B cell (primary cell): ENCODE measurements at regions not wholly inside any gene's neighbourhood (a gene's known extent, or its start where the extent isn't known, plus 50 kb on each side); places are given as distances from the start of the nearest gene placed in this dataset.

ENCODE experiments used
- ATAC-seq: fragments of 200-7000 bp; cut with Tn5 transposase; one replicate; pipeline ENCODE4 v1.10.0; 2021; ENCODE audit warnings: low read depth, mild to moderate bottlenecking, moderate number of reproducible peaks, moderate library complexity
- CTCF ChIA-PET: fragments of 350-600 bp; sonication (Branson Sonifier 250); formaldehyde crosslinking; loops from one replicate; lab custom pipeline; 2021; ENCODE audit warnings: antibody characterized with exemption, inconsistent platforms; lab: Charles Lee
- POLR2A ChIA-PET: fragments of 350-600 bp; sonication (Branson Sonifier 250); formaldehyde crosslinking; loops from one replicate; lab custom pipeline; 2021; ENCODE audit warnings: antibody characterized with exemption; lab: Charles Lee
- DNase-seq: peaks from one replicate; pipeline ENCODE4 v3.0.0; 2013
- H2AFZ ChIP-seq: 2 replicates; pipeline ENCODE4 v1.6.1; 2012; ENCODE audit warnings: mild to moderate bottlenecking, low read depth, low read length; ENCODE audit not compliant: insufficient read depth, poor library complexity, severe bottlenecking
- H3K27ac ChIP-seq, 2 donors: 1 replicate in 1 of 2; 2 replicates in 1 of 2; pipeline ENCODE4 v1.5.1; 2012 to 2013; ENCODE audit warnings: low read length in 2 of 2, mild to moderate bottlenecking in 2 of 2, moderate library complexity in 1 of 2
- H3K27me3 ChIP-seq, 4 experiments: fragments of 200-600 bp in 1 of 4; sonication (generic) in 1 of 4; replicated peaks in 1 of 4; 1 replicate in 2 of 4; 2 replicates in 2 of 4; pipeline versions ENCODE4 v1.6.1 to v1.7.0; 2013 to 2016; ENCODE audit warnings: low read length in 3 of 4, mild to moderate bottlenecking in 2 of 4, mixed read lengths in 1 of 4, moderate library complexity in 1 of 4; ENCODE audit not compliant: insufficient read depth in 4 of 4, control insufficient read depth in 3 of 4; ENCODE audit errors: control extremely low read depth in 1 of 4
- H3K36me3 ChIP-seq, 2 experiments: replicated peaks in 1 of 2; 1 replicate in 1 of 2; 2 replicates in 1 of 2; pipeline versions ENCODE4 v1.6.1 to v1.7.1; 2013; ENCODE audit warnings: low read length in 1 of 2; ENCODE audit not compliant: insufficient read depth in 2 of 2, control insufficient read depth in 1 of 2; ENCODE audit errors: control extremely low read depth in 1 of 2, extremely low read depth in 1 of 2
- H3K4me1 ChIP-seq, 2 donors: fragments of 200-600 bp in 1 of 2; sonication (generic) in 1 of 2; 1 replicate in 1 of 2; 2 replicates in 1 of 2; pipeline versions ENCODE4 v1.5.1 to v1.6.1; 2013 to 2017; ENCODE audit warnings: low read length in 2 of 2; ENCODE audit not compliant: control insufficient read depth in 2 of 2, insufficient read depth in 2 of 2
- H3K4me2 ChIP-seq: replicated peaks from 2 replicates; pipeline ENCODE3; 2012; ENCODE audit warnings: mild to moderate bottlenecking, low read depth, low read length; ENCODE audit not compliant: poor library complexity, severe bottlenecking
- H3K4me3 ChIP-seq, 5 experiments: fragments of 200-600 bp in 1 of 5; sonication (generic) in 1 of 5; 1 replicate in 3 of 5; 2 replicates in 2 of 5; pipeline versions ENCODE4 v1.5.1 to v1.7.0; 2011 to 2016; ENCODE audit warnings: low read length in 4 of 5, mild to moderate bottlenecking in 4 of 5, low read depth in 2 of 5, control low read depth in 1 of 5, moderate library complexity in 1 of 5; ENCODE audit not compliant: insufficient read depth in 1 of 5; ENCODE audit errors: control extremely low read depth in 1 of 5, extremely low read depth in 1 of 5
- H3K79me2 ChIP-seq: fragments of 200-600 bp; sonication (generic); one replicate; pipeline ENCODE4 v1.6.0; 2016; ENCODE audit warnings: low read length; ENCODE audit not compliant: control insufficient read depth, insufficient read depth
- H3K9ac ChIP-seq: fragments of 200-600 bp; sonication (generic); 2 replicates; pipeline ENCODE4 v1.6.1; 2017; ENCODE audit warnings: mild to moderate bottlenecking, low read length, moderate library complexity
- H3K9me3 ChIP-seq, 3 donors: one replicate each; pipeline versions ENCODE4 v1.6.1 to v1.7.1; 2013; ENCODE audit warnings: low read length in 2 of 3; ENCODE audit not compliant: control insufficient read depth in 2 of 3, insufficient read depth in 1 of 3; ENCODE audit errors: control extremely low read depth in 1 of 3
- H4K20me1 ChIP-seq: 2 replicates; pipeline ENCODE4 v1.6.0; 2012; ENCODE audit warnings: mild to moderate bottlenecking, low read length; ENCODE audit not compliant: insufficient read depth, control insufficient read depth, poor library complexity, severe bottlenecking
- H3K27ac Mint-ChIP-seq: one replicate; pipeline ENCODE4 v1.8.0; 2021; ENCODE audit warnings: mixed read lengths
- H3K27me3 Mint-ChIP-seq: one replicate; pipeline ENCODE4 v1.8.0; 2021; ENCODE audit warnings: mixed read lengths
- H3K4me1 Mint-ChIP-seq: one replicate; pipeline ENCODE4 v1.8.0; 2021; ENCODE audit warnings: mixed read lengths
- H3K4me3 Mint-ChIP-seq: one replicate; pipeline ENCODE4 v1.8.0; 2021; ENCODE audit warnings: mixed read lengths
- H3K9me3 Mint-ChIP-seq: one replicate; pipeline ENCODE4 v1.8.0; 2022; ENCODE audit warnings: mixed read lengths; ENCODE audit not compliant: insufficient read depth
- CTCF ChIP-seq: fragments of 200-600 bp; IDR thresholded peaks from one replicate; pipeline ENCODE4 v1.8.0; 2022; ENCODE audit warnings: antibody characterized with exemption, mild to moderate bottlenecking
- EZH2 ChIP-seq: IDR thresholded peaks from 2 replicates; pipeline ENCODE4 v1.6.1; 2012; ENCODE audit warnings: borderline replicate concordance, low read depth, mild to moderate bottlenecking, moderate library complexity, low read length; ENCODE audit not compliant: insufficient read depth, poor library complexity, severe bottlenecking
- WGBS: methylation state at CpG from one replicate; pipeline ENCODE4 v1.1.5; 2013; ENCODE audit warnings: missing lambda C conversion rate; ENCODE audit not compliant: insufficient coverage; 5-methylcytosine and 5-hydroxymethylcytosine counted together
- intact Hi-C: fragments of 100-400 bp; cut with micrococcal nuclease; formaldehyde crosslinking; loops from one replicate; pipeline ENCODE4 v1.10.0; 2022

- H3K4me1 ChIP-seq, result no peaks in the 10 kb centered on the region
- intact Hi-C loops, result no loop called here
- no peak overlapping the region for H3K4me3 Mint-ChIP-seq
- no peaks in the 10 kb centered on the region for H3K9me3 Mint-ChIP-seq
- no CpG with 5 or more reads among the region's 1 CpG for WGBS
- no peak overlapping the region for H2AFZ ChIP-seq
- peaks cover 0 to 10% (median 0%) of the 10 kb centered on the region in 3 donors for H3K9me3 ChIP-seq
- no peaks in the 10 kb centered on the region for H4K20me1 ChIP-seq
- no peaks in the 10 kb centered on the region for H3K79me2 ChIP-seq
- H3K9ac ChIP-seq, result no peak overlapping the region
- DNase-seq, result no peak
- no peaks in the 10 kb centered on the region for H3K4me1 Mint-ChIP-seq
- H3K4me3 ChIP-seq, result no peak overlapping the region
- TF ChIP-seq CTCF (no peak), EZH2 (no peak)
- H3K4me2 ChIP-seq, result no peak overlapping the region
- no peak for ATAC-seq
- H3K27me3 Mint-ChIP-seq, result no peaks in the 10 kb centered on the region
- H3K27ac Mint-ChIP-seq, result no peak overlapping the region
- POLR2A ChIA-PET, result no interaction called here
- H3K27ac ChIP-seq, result no peak overlapping the region
- no peaks in the 10 kb centered on the region for H3K27me3 ChIP-seq
- H3K36me3 ChIP-seq, result no peaks in the 10 kb centered on the region
- CTCF ChIA-PET, result no interaction called here
Observed at GRCh38 chr7:68722044-68722443, 876.2 kb upstream of the AUTS2 start.

GRCh38 chr7:68724965-68725364, 873.3 kb upstream of the AUTS2 start:
- H3K27me3 ChIP-seq, result no peaks in the 10 kb centered on the region
- no peaks in the 10 kb centered on the region for H3K79me2 ChIP-seq
- H3K9me3 Mint-ChIP-seq, result no peaks in the 10 kb centered on the region
- H3K4me3 ChIP-seq, result no peak overlapping the region
- H3K27ac ChIP-seq, result no peak overlapping the region
- H3K9me3 ChIP-seq, result peaks cover 0 to 13% (median 0%) of the 10 kb centered on the region in 3 donors
- ATAC-seq (no peak), DNase-seq (no peak)
- no peaks in the 10 kb centered on the region for H3K4me1 ChIP-seq
- H3K4me2 ChIP-seq, result no peak overlapping the region
- H4K20me1 ChIP-seq, result no peaks in the 10 kb centered on the region
- ChIA-PET POLR2A (no interaction called here), CTCF (no interaction called here)
- H3K4me1 Mint-ChIP-seq, result no peaks in the 10 kb centered on the region
- no peak overlapping the region for H3K9ac ChIP-seq
- intact Hi-C loops, result no loop called here
- H2AFZ ChIP-seq, result no peak overlapping the region
- H3K27me3 Mint-ChIP-seq, result no peaks in the 10 kb centered on the region
- TF ChIP-seq CTCF (no peak), EZH2 (no peak)
- H3K4me3 Mint-ChIP-seq, result no peak overlapping the region
- H3K27ac Mint-ChIP-seq, result no peak overlapping the region
- H3K36me3 ChIP-seq, result no peaks in the 10 kb centered on the region
- 38% methylated on average over 1 of the region's 6 CpGs for whole genome bisulfite sequencing
